Trophoblast cell (in vitro differentiated cells and primary cell): ENCODE measurements at regions not wholly inside any gene's neighbourhood (a gene's known extent, or its start where the extent isn't known, plus 50 kb on each side); places are given as distances from the start of the nearest gene placed in this dataset.

Experiments used
- DNase-seq, 2 donors: peaks; one replicate each; pipeline ENCODE4 v3.0.0-alpha.2; 2016
- H2AFZ ChIP-seq: 2 replicates; pipeline ENCODE4 v1.6.1; 2013; ENCODE audit warnings: low read length, moderate library complexity, mild to moderate bottlenecking; ENCODE audit not compliant: insufficient read depth, poor library complexity
- H2AK5ac ChIP-seq: 2 replicates; pipeline ENCODE4 v1.6.1; 2013; ENCODE audit warnings: mild to moderate bottlenecking, low read length
- H2BK120ac ChIP-seq: 2 replicates; pipeline ENCODE4 v1.6.1; 2013; ENCODE audit warnings: low read length, mild to moderate bottlenecking, moderate library complexity; ENCODE audit not compliant: insufficient read depth, poor library complexity
- H2BK12ac ChIP-seq: 2 replicates; pipeline ENCODE4 v1.6.1; 2013; ENCODE audit warnings: mild to moderate bottlenecking, low read length, moderate library complexity
- H2BK5ac ChIP-seq: 2 replicates; pipeline ENCODE4 v1.6.1; 2013; ENCODE audit warnings: low read length, low read depth, moderate library complexity, mild to moderate bottlenecking; ENCODE audit not compliant: poor library complexity
- H3K14ac ChIP-seq: 2 replicates; pipeline ENCODE4 v1.6.1; 2013; ENCODE audit warnings: mild to moderate bottlenecking, low read length
- H3K18ac ChIP-seq: 2 replicates; pipeline ENCODE4 v1.6.1; 2013; ENCODE audit warnings: mild to moderate bottlenecking, low read length
- H3K23ac ChIP-seq: 2 replicates; pipeline ENCODE4 v1.6.1; 2013; ENCODE audit warnings: low read length
- H3K27ac ChIP-seq: 2 replicates; pipeline ENCODE4 v1.5.1; 2013; ENCODE audit warnings: low read depth, mild to moderate bottlenecking, inconsistent platforms, low read length, moderate library complexity
- H3K27me3 ChIP-seq: 2 replicates; pipeline ENCODE4 v1.6.1; 2013; ENCODE audit warnings: inconsistent platforms, mild to moderate bottlenecking, low read length, moderate library complexity; ENCODE audit not compliant: insufficient read depth
- H3K36me3 ChIP-seq, 2 experiments: 1 replicate in 1 of 2; 2 replicates in 1 of 2; pipeline ENCODE4 v1.6.1; 2013; ENCODE audit warnings: low read length in 2 of 2, mild to moderate bottlenecking in 2 of 2, moderate library complexity in 1 of 2; ENCODE audit not compliant: insufficient read depth in 2 of 2, control insufficient read depth in 1 of 2
- H3K4ac ChIP-seq: 2 replicates; pipeline ENCODE4 v1.6.1; 2013; ENCODE audit warnings: low read depth, mild to moderate bottlenecking, low read length, moderate library complexity
- H3K4me1 ChIP-seq, 2 experiments: 1 replicate in 1 of 2; 2 replicates in 1 of 2; pipeline ENCODE4 v1.6.1; 2013; ENCODE audit warnings: low read length in 2 of 2, mild to moderate bottlenecking in 2 of 2, moderate library complexity in 1 of 2; ENCODE audit not compliant: insufficient read depth in 2 of 2, control insufficient read depth in 1 of 2
- H3K4me2 ChIP-seq: 2 replicates; pipeline ENCODE4 v1.6.1; 2013; ENCODE audit warnings: inconsistent platforms, mild to moderate bottlenecking, low read length, moderate library complexity
- H3K4me3 ChIP-seq: 2 replicates; pipeline ENCODE4 v1.5.1; 2013; ENCODE audit warnings: mild to moderate bottlenecking, low read depth, low read length, inconsistent platforms
- H3K79me1 ChIP-seq: one replicate; pipeline ENCODE4 v1.6.1; 2013; ENCODE audit warnings: low read length
- H3K79me2 ChIP-seq: 2 replicates; pipeline ENCODE4 v1.6.1; 2013; ENCODE audit warnings: low read length, mild to moderate bottlenecking; ENCODE audit not compliant: control insufficient read depth, insufficient read depth, poor library complexity
- H3K9ac ChIP-seq: 2 replicates; pipeline ENCODE4 v1.6.1; 2013; ENCODE audit warnings: mild to moderate bottlenecking, low read length
- H3K9me3 ChIP-seq: 2 replicates; pipeline ENCODE4 v1.6.1; 2013; ENCODE audit warnings: low read depth, mild to moderate bottlenecking, control low read depth, inconsistent platforms, low read length; ENCODE audit not compliant: insufficient read depth
- H4K12ac ChIP-seq: 2 replicates; pipeline ENCODE4 v1.6.1; 2013; ENCODE audit warnings: low read depth, mild to moderate bottlenecking, low read length, moderate library complexity
- H4K8ac ChIP-seq: 2 replicates; pipeline ENCODE4 v1.6.1; 2013; ENCODE audit warnings: low read depth, mild to moderate bottlenecking, low read length, moderate library complexity
- H4K91ac ChIP-seq: one replicate; pipeline ENCODE4 v1.6.1; 2013; ENCODE audit warnings: low read depth, mild to moderate bottlenecking, low read length, moderate library complexity
- WGBS: extraction: QIAGEN DNeasy Blood & Tissue Kit; methylation state at CpG from one replicate; pipeline ENCODE4 v1.1.7; 2013; ENCODE audit warnings: missing lambda C conversion rate; ENCODE audit not compliant: insufficient read length, insufficient coverage; ENCODE audit errors: extremely low coverage; 5-methylcytosine and 5-hydroxymethylcytosine counted together

DNA sequence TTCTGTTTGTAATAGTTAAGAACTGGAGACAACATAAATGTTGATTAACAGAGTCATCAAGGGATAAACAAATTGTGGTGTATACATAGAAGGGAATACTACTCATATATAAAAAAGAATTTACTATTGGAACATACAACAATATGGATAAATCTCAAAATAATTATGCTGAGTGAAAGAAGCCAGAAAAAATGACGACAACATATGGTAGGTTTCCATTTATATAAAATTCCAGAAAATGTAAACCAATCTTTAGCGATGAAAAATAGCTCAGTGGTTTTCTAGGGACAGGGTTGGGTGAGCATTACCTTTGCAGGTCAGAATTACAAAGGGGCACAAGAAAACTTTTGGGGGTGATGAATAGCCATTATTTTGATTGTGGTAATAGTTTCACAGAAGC lies 431.6 kb downstream of the PTPRU start:
- H2BK5ac ChIP-seq = no peak overlapping the region
- no peaks in the 10 kb centered on the region for H3K79me1 ChIP-seq
- no peak overlapping the region for H4K12ac ChIP-seq
- H2AK5ac ChIP-seq = no peak overlapping the region
- H3K4me3 ChIP-seq = no peak overlapping the region
- H4K8ac ChIP-seq = no peak overlapping the region
- no peak overlapping the region for H3K27ac ChIP-seq
- no peaks in the 10 kb centered on the region for H3K27me3 ChIP-seq
- no peaks in the 10 kb centered on the region for H3K4me1 ChIP-seq
- H3K9me3 ChIP-seq = peaks cover 3% of the 10 kb centered on the region
- no peaks in the 10 kb centered on the region for H3K79me2 ChIP-seq
- no peaks in the 10 kb centered on the region for H3K36me3 ChIP-seq
- no peak overlapping the region for H2BK120ac ChIP-seq
- H4K91ac ChIP-seq = no peak overlapping the region
- H2BK12ac ChIP-seq = no peak overlapping the region
- no peak overlapping the region for H3K9ac ChIP-seq
- no CpG with 5 or more reads among the region's 2 CpGs for WGBS
- no peak overlapping the region for H3K18ac ChIP-seq
- no peak overlapping the region for H3K4ac ChIP-seq
- H3K14ac ChIP-seq = no peak overlapping the region
- H2AFZ ChIP-seq = no peak overlapping the region
- no peak overlapping the region for H3K4me2 ChIP-seq
- no peak for DNase-seq
- no peak overlapping the region for H3K23ac ChIP-seq

DNA sequence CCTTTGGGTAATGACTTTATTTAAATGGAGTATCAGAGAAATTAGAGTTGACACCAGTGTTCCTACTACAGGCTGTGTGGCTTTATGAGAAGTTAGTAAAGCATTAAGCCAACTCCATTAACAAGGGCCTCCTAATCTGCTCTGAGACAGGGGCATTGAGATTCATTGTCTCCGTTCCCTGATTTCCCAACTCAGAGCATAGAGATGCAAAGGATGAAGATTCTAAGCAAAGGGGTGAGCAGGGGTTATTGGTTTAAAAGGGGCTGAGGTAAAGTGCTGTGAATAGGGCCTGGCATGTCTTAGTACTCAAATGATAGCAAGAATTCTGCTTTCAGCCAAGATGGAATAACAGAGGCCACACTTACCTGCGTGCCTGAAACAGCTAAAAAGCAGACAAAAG lies 428.4 kb downstream of the PTPRU start:
- H3K18ac ChIP-seq = no peak overlapping the region
- no peak overlapping the region for H2AK5ac ChIP-seq
- no peaks in the 10 kb centered on the region for H3K79me1 ChIP-seq
- H3K23ac ChIP-seq = no peak overlapping the region
- no peak overlapping the region for H2AFZ ChIP-seq
- no peak for DNase-seq
- H4K91ac ChIP-seq = no peak overlapping the region
- no peak overlapping the region for H2BK5ac ChIP-seq
- WGBS = no CpG with 5 or more reads among the region's 2 CpGs
- H3K79me2 ChIP-seq = no peaks in the 10 kb centered on the region
- no peak overlapping the region for H3K4me2 ChIP-seq
- H2BK12ac ChIP-seq = no peak overlapping the region
- no peaks in the 10 kb centered on the region for H3K4me1 ChIP-seq
- no peak overlapping the region for H3K4me3 ChIP-seq
- H4K12ac ChIP-seq = no peak overlapping the region
- H3K9me3 ChIP-seq = peaks cover 3% of the 10 kb centered on the region
- H3K36me3 ChIP-seq = no peaks in the 10 kb centered on the region
- H3K14ac ChIP-seq = no peak overlapping the region
- H3K4ac ChIP-seq = no peak overlapping the region
- H2BK120ac ChIP-seq = no peak overlapping the region
- no peak overlapping the region for H3K9ac ChIP-seq
- H3K27me3 ChIP-seq = no peaks in the 10 kb centered on the region
- H4K8ac ChIP-seq = no peak overlapping the region
- no peak overlapping the region for H3K27ac ChIP-seq

- no peak overlapping the region for H4K12ac ChIP-seq
- no CpG with 5 or more reads among the region's 1 CpG for WGBS
- H3K9ac ChIP-seq = no peak overlapping the region
- no peak overlapping the region for H3K14ac ChIP-seq
- H3K27ac ChIP-seq = no peak overlapping the region
- no peaks in the 10 kb centered on the region for H3K9me3 ChIP-seq
- H3K23ac ChIP-seq = no peak overlapping the region
- H4K8ac ChIP-seq = no peak overlapping the region
- no peak for DNase-seq
- no peak overlapping the region for H3K4me3 ChIP-seq
- no peaks in the 10 kb centered on the region for H3K36me3 ChIP-seq
- H2BK12ac ChIP-seq = no peak overlapping the region
- no peak overlapping the region for H4K91ac ChIP-seq
- no peak overlapping the region for H2BK120ac ChIP-seq
- no peak overlapping the region for H2AK5ac ChIP-seq
- no peak overlapping the region for H3K18ac ChIP-seq
- H3K79me1 ChIP-seq = no peaks in the 10 kb centered on the region
- no peak overlapping the region for H3K4me2 ChIP-seq
- H3K79me2 ChIP-seq = no peaks in the 10 kb centered on the region
- no peak overlapping the region for H3K4ac ChIP-seq
- no peak overlapping the region for H2BK5ac ChIP-seq
- H3K4me1 ChIP-seq = no peaks in the 10 kb centered on the region
- H3K27me3 ChIP-seq = no peaks in the 10 kb centered on the region
- H2AFZ ChIP-seq = no peak overlapping the region
Observed at GRCh38 chr1:29658688-29659087, 422.4 kb downstream of the PTPRU start.

DNA sequence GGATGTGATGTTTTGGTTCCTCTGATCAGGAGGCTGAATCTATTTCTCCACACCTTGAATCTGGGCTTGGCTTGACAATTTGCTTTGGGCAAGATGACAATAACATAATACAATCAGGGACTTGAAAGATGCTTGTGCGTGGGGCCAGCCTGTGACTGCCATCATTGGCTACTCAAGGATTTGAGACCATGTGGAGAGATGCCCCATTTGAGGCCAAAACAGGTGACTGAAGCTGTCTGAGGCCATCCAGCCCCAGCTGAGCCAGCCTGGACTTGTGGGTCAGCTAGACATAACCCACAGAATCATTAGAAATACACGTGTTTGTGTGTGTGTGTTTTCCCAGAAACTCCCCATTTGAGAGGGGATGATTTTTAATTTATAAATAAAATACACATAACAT lies 421.5 kb downstream of the PTPRU start:
- Histone ChIP-seq H3K9ac (no peak overlapping the region), H3K27me3 (no peaks in the 10 kb centered on the region), H2BK12ac (no peak overlapping the region), H4K12ac (no peak overlapping the region), H2BK120ac (no peak overlapping the region), H3K79me2 (no peaks in the 10 kb centered on the region), H3K36me3 (no peaks in the 10 kb centered on the region), H2AK5ac (no peak overlapping the region), H3K14ac (no peak overlapping the region), H4K8ac (no peak overlapping the region), H3K23ac (no peak overlapping the region), H3K4me1 (no peaks in the 10 kb centered on the region), H3K79me1 (no peaks in the 10 kb centered on the region), H3K27ac (no peak overlapping the region), H3K4me2 (no peak overlapping the region), H3K4me3 (no peak overlapping the region), H4K91ac (no peak overlapping the region), H2AFZ (no peak overlapping the region), H3K9me3 (no peaks in the 10 kb centered on the region), H3K18ac (no peak overlapping the region), H3K4ac (no peak overlapping the region), H2BK5ac (no peak overlapping the region)
- DNase-seq = no peak
- WGBS = no CpG with 5 or more reads among the region's 2 CpGs
